ENCODE measurements at regions not wholly inside any gene's neighbourhood (a gene's known extent, or its start where the extent isn't known, plus 50 kb on each side); places are given as distances from the start of the nearest gene placed in this dataset.

- Histone ChIP-seq H3K27me3 (replicated peaks; ENCODE audit: insufficient read depth) (no peaks in the 10 kb centered on the region), H3K9me3 (no peaks in the 10 kb centered on the region), H3K36me3 (no peaks in the 10 kb centered on the region), H3K4me1 (ENCODE audit: control insufficient read depth in 1 of 2, low read depth in 2 of 2) (peaks cover 5 to 14% of the 10 kb centered on the region in 2 donors), H3K4me3 (no peak overlapping the region), H3K27ac (no peak overlapping the region)
- ATAC-seq (ENCODE audit: insufficient number of reproducible peaks, low FRiP score, low read depth) (no peak), DNase-seq (ENCODE audit: low spot score) (no peak)
- no peak for TF ChIP-seq CTCF (IDR thresholded peaks at IDR 0.05)
These were observed 110.7 kb downstream of the RAB18 start for GRCh38 chr10:27614776-27615175.

- Histone ChIP-seq H3K4me3 (no peak overlapping the region), H3K9me3 (no peaks in the 10 kb centered on the region), H3K36me3 (no peaks in the 10 kb centered on the region), H3K27me3 (replicated peaks; ENCODE audit: insufficient read depth) (no peaks in the 10 kb centered on the region), H3K4me1 (ENCODE audit: control insufficient read depth in 1 of 2, low read depth in 2 of 2) (peaks cover 13 to 29% of the 10 kb centered on the region in 2 donors), H3K27ac (no peak overlapping the region)
- DNase-seq (ENCODE audit: low spot score) (no peak), ATAC-seq (ENCODE audit: insufficient number of reproducible peaks, low FRiP score, low read depth) (no peak)
- TF ChIP-seq CTCF (IDR thresholded peaks at IDR 0.05) = no peak
These were observed 114.0 kb downstream of the RAB18 start for GRCh38 chr10:27618036-27618615.

- ATAC-seq (ENCODE audit: insufficient number of reproducible peaks, low FRiP score, low read depth) (no peak), DNase-seq (ENCODE audit: low spot score) (no peak)
- H3K36me3 ChIP-seq = no peaks in the 10 kb centered on the region
- H3K4me1 ChIP-seq (ENCODE audit: control insufficient read depth in 1 of 2, low read depth in 2 of 2) = peaks cover 13 to 29% of the 10 kb centered on the region in 2 donors
- no peak for TF ChIP-seq CTCF (IDR thresholded peaks at IDR 0.05)
- H3K9me3 ChIP-seq = no peaks in the 10 kb centered on the region
- peak overlapping the region in 1 of 2 donors; percentile 80 for H3K27ac ChIP-seq
- H3K27me3 ChIP-seq (replicated peaks; ENCODE audit: insufficient read depth) = no peaks in the 10 kb centered on the region
- no peak overlapping the region for H3K4me3 ChIP-seq
These were observed 114.8 kb downstream of the RAB18 start for GRCh38 chr10:27618906-27619305.

GRCh38 chr10:27619329-27619728, 115.2 kb downstream of the RAB18 start:
- Histone ChIP-seq H3K4me3 (no peak overlapping the region), H3K27me3 (replicated peaks; ENCODE audit: insufficient read depth) (no peaks in the 10 kb centered on the region), H3K36me3 (no peaks in the 10 kb centered on the region), H3K27ac (peak overlapping the region; percentile 77 to 80), H3K9me3 (no peaks in the 10 kb centered on the region), H3K4me1 (ENCODE audit: control insufficient read depth in 1 of 2, low read depth in 2 of 2) (peaks cover 13 to 29% of the 10 kb centered on the region in 2 donors)
- no peak for TF ChIP-seq CTCF (IDR thresholded peaks at IDR 0.05)
- DNase-seq (ENCODE audit: low spot score) (no peak), ATAC-seq (ENCODE audit: insufficient number of reproducible peaks, low FRiP score, low read depth) (no peak)

GRCh38 chr10:27620430-27621397, 116.6 kb downstream of the RAB18 start:
- DNase-seq (ENCODE audit: low spot score) = peak; percentile 15
- ATAC-seq (ENCODE audit: insufficient number of reproducible peaks, low FRiP score, low read depth) = peak; percentile 85
- H3K36me3 ChIP-seq = no peaks in the 10 kb centered on the region
- H3K4me3 ChIP-seq = peak overlapping the region; percentile 53
- peaks cover 13 to 29% of the 10 kb centered on the region in 2 donors for H3K4me1 ChIP-seq (ENCODE audit: control insufficient read depth in 1 of 2, low read depth in 2 of 2)
- H3K9me3 ChIP-seq = no peaks in the 10 kb centered on the region
- peak overlapping the region; percentile 77 to 80 for H3K27ac ChIP-seq
- no peak for TF ChIP-seq CTCF (IDR thresholded peaks at IDR 0.05)
- no peaks in the 10 kb centered on the region for H3K27me3 ChIP-seq (replicated peaks; ENCODE audit: insufficient read depth)
